ENCODE measurements at regions not wholly inside any gene's neighbourhood (a gene's known extent, or its start where the extent isn't known, plus 50 kb on each side); places are given as distances from the start of the nearest gene placed in this dataset.

DNA sequence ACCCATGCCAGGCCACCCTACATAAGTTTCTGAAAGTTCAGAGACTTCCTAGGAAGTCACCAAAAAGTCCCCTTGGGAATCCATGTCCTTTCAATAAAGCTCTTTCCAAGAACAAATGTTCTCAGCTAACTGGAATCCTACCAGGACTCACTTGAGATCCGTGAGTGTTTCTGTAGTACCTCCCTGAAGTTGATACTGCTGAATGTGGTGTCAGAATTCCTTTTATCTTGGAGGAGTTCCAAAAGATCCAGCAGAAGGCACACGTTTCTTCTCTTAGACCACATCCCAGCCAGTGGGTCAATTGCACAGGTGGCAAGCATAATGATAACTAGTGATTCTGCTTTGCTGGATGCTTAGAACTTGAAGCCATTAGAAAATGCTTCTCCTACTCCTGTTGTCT is 689.7 kb upstream of the IGFBP3 start (continued):
- TF ChIP-seq, protein P1, sequence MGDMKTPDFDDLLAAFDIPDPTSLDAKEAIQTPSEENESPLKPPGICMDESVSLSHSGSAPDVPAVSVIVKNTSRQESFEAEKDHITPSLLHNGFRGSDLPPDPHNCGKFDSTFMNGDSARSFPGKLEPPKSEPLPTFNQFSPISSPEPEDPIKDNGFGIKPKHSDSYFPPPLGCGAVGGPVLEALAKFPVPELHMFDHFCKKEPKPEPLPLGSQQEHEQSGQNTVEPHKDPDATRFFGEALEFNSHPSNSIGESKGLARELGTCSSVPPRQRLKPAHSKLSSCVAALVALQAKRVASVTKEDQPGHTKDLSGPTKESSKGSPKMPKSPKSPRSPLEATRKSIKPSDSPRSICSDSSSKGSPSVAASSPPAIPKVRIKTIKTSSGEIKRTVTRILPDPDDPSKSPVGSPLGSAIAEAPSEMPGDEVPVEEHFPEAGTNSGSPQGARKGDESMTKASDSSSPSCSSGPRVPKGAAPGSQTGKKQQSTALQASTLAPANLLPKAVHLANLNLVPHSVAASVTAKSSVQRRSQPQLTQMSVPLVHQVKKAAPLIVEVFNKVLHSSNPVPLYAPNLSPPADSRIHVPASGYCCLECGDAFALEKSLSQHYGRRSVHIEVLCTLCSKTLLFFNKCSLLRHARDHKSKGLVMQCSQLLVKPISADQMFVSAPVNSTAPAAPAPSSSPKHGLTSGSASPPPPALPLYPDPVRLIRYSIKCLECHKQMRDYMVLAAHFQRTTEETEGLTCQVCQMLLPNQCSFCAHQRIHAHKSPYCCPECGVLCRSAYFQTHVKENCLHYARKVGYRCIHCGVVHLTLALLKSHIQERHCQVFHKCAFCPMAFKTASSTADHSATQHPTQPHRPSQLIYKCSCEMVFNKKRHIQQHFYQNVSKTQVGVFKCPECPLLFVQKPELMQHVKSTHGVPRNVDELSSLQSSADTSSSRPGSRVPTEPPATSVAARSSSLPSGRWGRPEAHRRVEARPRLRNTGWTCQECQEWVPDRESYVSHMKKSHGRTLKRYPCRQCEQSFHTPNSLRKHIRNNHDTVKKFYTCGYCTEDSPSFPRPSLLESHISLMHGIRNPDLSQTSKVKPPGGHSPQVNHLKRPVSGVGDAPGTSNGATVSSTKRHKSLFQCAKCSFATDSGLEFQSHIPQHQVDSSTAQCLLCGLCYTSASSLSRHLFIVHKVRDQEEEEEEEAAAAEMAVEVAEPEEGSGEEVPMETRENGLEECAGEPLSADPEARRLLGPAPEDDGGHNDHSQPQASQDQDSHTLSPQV (IDR thresholded peaks at IDR 0.05) = no peak
- TF ChIP-seq TCF12 (IDR thresholded peaks at IDR 0.05; ENCODE audit: low read depth, low read length) (no peak), NR2C1 (IDR thresholded peaks at IDR 0.05) (no peak), SREBF1 (IDR thresholded peaks at IDR 0.05; ENCODE audit: low read length) (no peak), JUND (IDR thresholded peaks at IDR 0.05; ENCODE audit: low read depth, low read length) (no peak)
- TF ChIP-seq, protein P2, sequence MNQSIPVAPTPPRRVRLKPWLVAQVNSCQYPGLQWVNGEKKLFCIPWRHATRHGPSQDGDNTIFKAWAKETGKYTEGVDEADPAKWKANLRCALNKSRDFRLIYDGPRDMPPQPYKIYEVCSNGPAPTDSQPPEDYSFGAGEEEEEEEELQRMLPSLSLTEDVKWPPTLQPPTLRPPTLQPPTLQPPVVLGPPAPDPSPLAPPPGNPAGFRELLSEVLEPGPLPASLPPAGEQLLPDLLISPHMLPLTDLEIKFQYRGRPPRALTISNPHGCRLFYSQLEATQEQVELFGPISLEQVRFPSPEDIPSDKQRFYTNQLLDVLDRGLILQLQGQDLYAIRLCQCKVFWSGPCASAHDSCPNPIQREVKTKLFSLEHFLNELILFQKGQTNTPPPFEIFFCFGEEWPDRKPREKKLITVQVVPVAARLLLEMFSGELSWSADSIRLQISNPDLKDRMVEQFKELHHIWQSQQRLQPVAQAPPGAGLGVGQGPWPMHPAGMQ (IDR thresholded peaks at IDR 0.05; ENCODE audit: borderline replicate concordance) = no peak

DNA sequence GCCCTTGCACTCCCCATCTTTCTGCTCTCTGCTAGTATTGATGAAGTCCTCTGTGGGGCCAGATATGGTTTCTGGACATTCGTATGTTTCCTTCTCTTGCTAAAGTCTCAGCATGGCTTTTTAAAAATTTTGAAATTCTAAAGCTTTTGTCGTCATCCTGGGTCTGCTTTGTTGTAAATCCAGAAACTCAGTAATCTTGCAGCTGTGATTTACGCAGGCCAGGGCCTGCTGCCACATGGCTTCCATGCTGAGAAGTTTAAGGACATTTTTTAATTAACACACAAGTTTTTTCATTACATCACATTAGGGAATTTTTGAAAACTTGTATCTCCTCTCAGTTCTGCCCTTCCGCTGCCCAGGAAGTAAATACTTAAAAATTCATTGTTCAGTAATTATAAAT is 686.1 kb upstream of the IGFBP3 start:
- H3K27ac ChIP-seq (ENCODE audit: control insufficient read depth, insufficient read depth) = no peak overlapping the region
- no peaks in the 10 kb centered on the region for H4K20me1 ChIP-seq (ENCODE audit: control insufficient read depth, insufficient read depth)
- no peak overlapping the region for H3K4me3 ChIP-seq
- FAIRE-seq (no peak), ATAC-seq (no peak), DNase-seq (ENCODE audit: low read depth, low spot score) (no peak)
- SMC1A ChIA-PET (ENCODE audit: uncharacterized antibody, unreplicated experiment) = interaction anchor here (1.1 kb wide), 1 partner anchor 50 kb away, joined by 3 read pairs; no protein-coding TSS in a partner anchor
- RAD21 ChIA-PET (ENCODE audit: unreplicated experiment) = no interaction called here
- no peaks in the 10 kb centered on the region for H3K79me2 ChIP-seq (ENCODE audit: control insufficient read depth, insufficient read depth, low read length)
- in situ Hi-C loops (cut with MboI) (no loop called here), intact Hi-C loops (cut with micrococcal nuclease; ENCODE audit: unreplicated experiment) (no loop called here)
- H3K9me3 ChIP-seq (replicated peaks; ENCODE audit: control insufficient read depth, insufficient read depth, low read length) = no peaks in the 10 kb centered on the region
- no peak overlapping the region for H3K4me2 ChIP-seq (ENCODE audit: control insufficient read depth, insufficient read depth)
- H3K27me3 ChIP-seq (replicated peaks in 1 of 2; ENCODE audit: control insufficient read depth in 2 of 2, insufficient read depth in 2 of 2, low read length in 1 of 2) = no peaks in the 10 kb centered on the region
- no peaks in the 10 kb centered on the region for H3K4me1 ChIP-seq (ENCODE audit: control insufficient read depth, insufficient read depth, low read length)
- H3K9ac ChIP-seq (ENCODE audit: control insufficient read depth, insufficient read depth, low read length) = no peak overlapping the region
- no TSS peak for BruUV-seq (replicated peaks)
- no peak overlapping the region for H2AFZ ChIP-seq (ENCODE audit: control insufficient read depth, low read depth, low read length)
- no peaks in the 10 kb centered on the region for H3K36me3 ChIP-seq (ENCODE audit: control insufficient read depth in 2 of 2, insufficient read depth in 2 of 2, low read length in 1 of 2)
- 25% methylated on average over 4 of the region's 4 CpGs for WGBS (ENCODE audit: insufficient coverage, insufficient replicate concordance, low lambda C conversion rate, missing lambda C conversion rate)
- CTCF ChIA-PET = no interaction called here
- TF ChIP-seq, protein P3, sequence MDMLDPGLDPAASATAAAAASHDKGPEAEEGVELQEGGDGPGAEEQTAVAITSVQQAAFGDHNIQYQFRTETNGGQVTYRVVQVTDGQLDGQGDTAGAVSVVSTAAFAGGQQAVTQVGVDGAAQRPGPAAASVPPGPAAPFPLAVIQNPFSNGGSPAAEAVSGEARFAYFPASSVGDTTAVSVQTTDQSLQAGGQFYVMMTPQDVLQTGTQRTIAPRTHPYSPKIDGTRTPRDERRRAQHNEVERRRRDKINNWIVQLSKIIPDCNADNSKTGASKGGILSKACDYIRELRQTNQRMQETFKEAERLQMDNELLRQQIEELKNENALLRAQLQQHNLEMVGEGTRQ (IDR thresholded peaks at IDR 0.05; ENCODE audit: borderline replicate concordance, low read depth, low read length) = no peak
- POLR2A ChIA-PET = no interaction called here
